Fibroblast of the aortic adventitia (primary cell): ENCODE measurements at regions not wholly inside any gene's neighbourhood (a gene's known extent, or its start where the extent isn't known, plus 50 kb on each side); places are given as distances from the start of the nearest gene placed in this dataset.

ENCODE experiments used
- DNase-seq: peaks from one replicate; pipeline ENCODE4 v3.0.0-alpha.2; 2010; ENCODE audit warnings: low read depth
- H3K4me3 ChIP-seq: 2 replicates; pipeline ENCODE4 v1.5.1; 2011; ENCODE audit warnings: low read depth, mild to moderate bottlenecking, control low read depth, low read length, moderate library complexity
- TF ChIP-seq, protein P1 (sequence below): IDR thresholded peaks from 2 replicates; pipeline ENCODE4 v1.5.1; 2011; ENCODE audit warnings: mild to moderate bottlenecking, low read length, control low read depth, inconsistent platforms; ENCODE audit not compliant: insufficient read depth

DNA sequence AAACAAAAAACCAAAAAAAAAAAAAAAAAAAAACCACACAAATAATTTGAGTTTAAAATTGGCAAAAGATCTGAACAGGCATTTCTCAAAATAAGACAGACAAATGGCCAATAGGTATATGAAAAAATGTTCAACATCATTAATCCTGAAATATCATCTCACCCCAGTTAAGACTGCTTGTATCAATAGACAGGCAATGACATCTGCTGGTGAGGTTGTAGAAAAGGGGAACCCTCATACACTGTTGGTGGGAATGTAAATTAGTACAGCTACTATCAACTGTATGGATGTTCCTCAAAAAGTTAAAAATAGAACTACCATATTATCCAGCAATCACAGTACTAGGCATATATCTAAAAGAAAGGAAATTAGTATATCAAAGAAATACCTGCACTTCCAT is 523.1 kb downstream of the XIRP2 start:
- H3K4me3 ChIP-seq: no peak overlapping the region
- TF ChIP-seq, protein P1, sequence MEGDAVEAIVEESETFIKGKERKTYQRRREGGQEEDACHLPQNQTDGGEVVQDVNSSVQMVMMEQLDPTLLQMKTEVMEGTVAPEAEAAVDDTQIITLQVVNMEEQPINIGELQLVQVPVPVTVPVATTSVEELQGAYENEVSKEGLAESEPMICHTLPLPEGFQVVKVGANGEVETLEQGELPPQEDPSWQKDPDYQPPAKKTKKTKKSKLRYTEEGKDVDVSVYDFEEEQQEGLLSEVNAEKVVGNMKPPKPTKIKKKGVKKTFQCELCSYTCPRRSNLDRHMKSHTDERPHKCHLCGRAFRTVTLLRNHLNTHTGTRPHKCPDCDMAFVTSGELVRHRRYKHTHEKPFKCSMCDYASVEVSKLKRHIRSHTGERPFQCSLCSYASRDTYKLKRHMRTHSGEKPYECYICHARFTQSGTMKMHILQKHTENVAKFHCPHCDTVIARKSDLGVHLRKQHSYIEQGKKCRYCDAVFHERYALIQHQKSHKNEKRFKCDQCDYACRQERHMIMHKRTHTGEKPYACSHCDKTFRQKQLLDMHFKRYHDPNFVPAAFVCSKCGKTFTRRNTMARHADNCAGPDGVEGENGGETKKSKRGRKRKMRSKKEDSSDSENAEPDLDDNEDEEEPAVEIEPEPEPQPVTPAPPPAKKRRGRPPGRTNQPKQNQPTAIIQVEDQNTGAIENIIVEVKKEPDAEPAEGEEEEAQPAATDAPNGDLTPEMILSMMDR: no peak
- no peak for DNase-seq

DNA sequence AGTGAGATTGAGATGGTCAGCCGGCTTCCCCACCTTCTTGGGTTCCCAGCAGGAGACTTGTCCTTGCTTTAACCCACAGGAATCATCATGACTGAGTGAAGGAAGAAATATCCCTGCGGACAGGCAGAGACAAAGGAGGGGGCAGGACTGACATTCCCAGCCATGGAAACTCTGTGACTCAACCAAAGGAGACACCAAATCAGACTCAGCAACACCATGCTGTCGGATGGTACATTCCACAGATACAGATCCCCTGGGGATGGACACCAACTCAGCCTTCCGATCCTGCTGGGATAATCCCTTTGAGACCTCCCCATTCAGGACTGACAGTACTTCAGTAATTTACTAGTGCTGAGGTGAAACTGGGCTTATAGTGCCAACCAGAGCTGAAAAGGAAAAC is 518.3 kb downstream of the XIRP2 start:
- no peak for DNase-seq
- H3K4me3 ChIP-seq: no peak overlapping the region
- TF ChIP-seq, protein P1: no peak

DNA sequence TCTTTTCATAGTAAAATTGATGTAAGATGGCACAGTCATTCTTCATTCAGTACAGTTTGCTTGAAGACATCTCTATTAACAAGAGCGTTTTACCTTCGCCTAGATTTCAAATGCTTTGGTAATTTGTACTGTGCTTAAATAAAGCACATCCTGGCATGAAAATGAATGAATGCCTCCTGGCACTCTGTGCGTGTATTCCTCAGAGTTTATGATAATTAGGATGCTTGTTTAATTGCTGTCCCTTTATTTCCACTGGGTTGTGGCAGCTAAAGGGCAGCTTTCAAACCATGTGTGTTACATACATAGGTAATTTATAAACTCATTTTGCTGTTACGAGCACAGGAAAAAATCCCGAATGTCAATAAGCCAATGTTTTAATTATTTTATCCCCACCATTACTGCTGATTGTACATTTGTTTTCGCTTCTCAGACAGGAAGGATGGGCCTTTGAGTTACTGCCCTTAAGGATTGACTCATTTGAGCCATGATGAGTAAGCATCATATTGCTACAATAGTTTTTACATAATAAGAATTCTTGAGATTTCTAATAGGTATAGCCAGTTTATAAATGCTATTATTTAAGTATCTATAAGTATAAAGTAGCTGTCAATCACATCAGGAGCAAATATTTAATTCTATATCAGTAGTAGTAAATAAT is 516.5 kb downstream of the XIRP2 start:
- DNase-seq: no peak
- H3K4me3 ChIP-seq: no peak overlapping the region

DNA sequence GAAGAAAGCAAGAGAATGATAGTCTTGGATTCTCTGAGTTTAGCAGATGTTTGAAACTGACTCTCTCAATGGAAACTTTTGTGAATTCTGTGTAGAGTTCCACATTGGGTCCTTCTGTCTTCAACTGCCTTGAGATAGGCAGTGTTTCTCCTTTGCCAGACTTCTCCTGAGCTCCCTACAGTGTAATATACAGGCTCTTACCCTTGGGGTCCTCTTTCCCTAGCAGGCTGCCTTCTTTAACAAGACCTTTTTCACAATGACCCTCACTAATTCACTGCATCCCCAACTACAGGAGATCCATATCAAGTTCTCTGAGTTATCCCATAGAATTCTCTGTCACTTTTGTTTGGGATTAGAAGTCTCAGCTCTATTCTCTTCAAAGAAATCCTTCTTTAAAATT is 513.0 kb downstream of the XIRP2 start:
- DNase-seq: no peak
- TF ChIP-seq, protein P1: no peak
- no peak overlapping the region for H3K4me3 ChIP-seq

More for the DNA sequence above, 516.5 kb downstream of the XIRP2 start:
- TF ChIP-seq, protein P1: no peak

DNA sequence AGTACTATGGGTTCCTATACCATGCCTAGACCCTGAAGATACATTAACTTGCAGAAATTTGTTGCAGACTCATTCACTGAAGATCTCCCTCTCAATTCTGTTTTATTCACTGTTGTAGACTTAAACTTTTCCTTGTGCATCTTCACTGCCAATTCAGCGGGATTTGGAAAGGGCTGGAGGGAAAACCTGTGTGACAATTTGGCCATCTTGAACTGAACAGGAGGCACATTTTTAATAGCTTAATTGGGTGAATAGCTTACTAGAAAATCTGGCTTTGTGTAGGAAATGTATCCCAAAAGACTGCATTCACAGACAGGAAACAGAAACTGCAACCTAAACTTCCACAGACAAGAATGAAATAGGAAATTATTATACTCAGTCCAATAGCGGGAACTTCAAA is 512.3 kb downstream of the XIRP2 start:
- no peak for DNase-seq
- H3K4me3 ChIP-seq: no peak overlapping the region
- TF ChIP-seq, protein P1: no peak

DNA sequence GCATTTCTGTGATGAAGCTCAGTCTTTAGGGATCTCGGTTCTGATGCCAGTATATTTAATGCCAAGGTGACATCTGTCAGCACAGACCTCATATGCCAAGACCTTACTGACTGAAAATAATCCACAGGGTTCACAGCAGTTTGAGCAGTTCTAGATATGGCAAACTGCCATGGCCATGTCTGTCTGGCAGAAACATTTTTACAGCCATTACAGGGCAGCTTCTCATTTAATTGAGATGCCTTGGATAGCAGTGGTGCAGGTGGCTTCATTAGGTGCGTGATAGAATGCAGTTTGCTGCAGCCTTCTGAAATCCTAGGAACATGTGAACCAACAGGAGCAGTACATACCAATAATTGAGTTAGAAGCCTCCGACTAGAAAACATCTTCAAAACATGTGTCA is 510.6 kb downstream of the XIRP2 start:
- H3K4me3 ChIP-seq: no peak overlapping the region
- no peak for DNase-seq
- TF ChIP-seq, protein P1: no peak

DNA sequence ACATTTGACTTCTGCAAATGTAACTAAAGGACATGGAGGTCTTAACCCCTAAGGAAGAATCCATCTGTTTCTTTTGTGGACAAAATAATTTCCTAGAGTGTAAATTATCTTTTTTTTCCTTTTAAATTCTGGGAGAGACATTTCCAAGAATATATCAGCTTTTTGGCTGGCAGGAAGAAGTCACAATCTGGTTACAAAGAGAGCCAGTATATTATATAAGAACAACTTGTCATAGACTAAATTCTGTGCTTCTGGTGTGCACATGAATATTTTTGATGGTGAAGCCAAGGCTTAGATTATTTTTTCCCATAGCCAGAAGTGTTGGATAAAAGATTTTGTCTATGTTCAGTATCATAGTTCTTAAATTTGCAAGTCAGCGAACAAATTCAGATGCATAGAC is 500.6 kb downstream of the XIRP2 start:
- H3K4me3 ChIP-seq: no peak overlapping the region
- no peak for DNase-seq
- TF ChIP-seq, protein P1: no peak
